ENCODE measurements at regions not wholly inside any gene's neighbourhood (a gene's known extent, or its start where the extent isn't known, plus 50 kb on each side); places are given as distances from the start of the nearest gene placed in this dataset.
"Not testable (repeated sequence)": the region's sequence is repeated elsewhere in the genome, so short reads cannot be mapped to it uniquely, and the experiment has no call there.

GRCh38 chr12:131622422-131622955 lies 88.4 kb upstream of the SFSWAP start:
- H3K27me3 Mint-ChIP-seq (ENCODE audit: low read depth, poor library complexity), result peaks cover 29% of the 10 kb centered on the region
- TF ChIP-seq CTCF (IDR thresholded peaks at IDR 0.05), result no peak
- H3K9me3 Mint-ChIP-seq, result peaks cover under 1% of the 10 kb centered on the region
- H3K4me3 Mint-ChIP-seq, result no peak overlapping the region
- peaks cover 7% of the 10 kb centered on the region for H3K4me1 Mint-ChIP-seq
- no peak for DNase-seq
- H3K27ac Mint-ChIP-seq, result no peak overlapping the region
- no peaks in the 10 kb centered on the region for H3K36me3 Mint-ChIP-seq (ENCODE audit: low read depth)

- not testable (repeated sequence) for H3K36me3 Mint-ChIP-seq (ENCODE audit: low read depth); H3K27ac Mint-ChIP-seq; H3K4me3 Mint-ChIP-seq; H3K9me3 Mint-ChIP-seq; DNase-seq; H3K4me1 Mint-ChIP-seq
- H3K27me3 Mint-ChIP-seq (ENCODE audit: low read depth, poor library complexity), result peaks cover 34% of the 10 kb centered on the region
Measured at GRCh38 chr12:131623404-131624368, 87.2 kb upstream of the SFSWAP start.

GRCh38 chr12:131624369-131624739 lies 86.5 kb upstream of the SFSWAP start:
- H3K4me3 Mint-ChIP-seq; H3K27ac Mint-ChIP-seq; H3K36me3 Mint-ChIP-seq (ENCODE audit: low read depth); DNase-seq; H3K9me3 Mint-ChIP-seq; H3K4me1 Mint-ChIP-seq: not testable (repeated sequence)
- H3K27me3 Mint-ChIP-seq (ENCODE audit: low read depth, poor library complexity), result peaks cover 39% of the 10 kb centered on the region

GRCh38 chr12:131624756-131625501 lies 86.0 kb upstream of the SFSWAP start:
- H3K27ac Mint-ChIP-seq; H3K4me1 Mint-ChIP-seq; H3K9me3 Mint-ChIP-seq; H3K36me3 Mint-ChIP-seq (ENCODE audit: low read depth); DNase-seq; H3K4me3 Mint-ChIP-seq: not testable (repeated sequence)
- peaks cover 39% of the 10 kb centered on the region for H3K27me3 Mint-ChIP-seq (ENCODE audit: low read depth, poor library complexity)

GRCh38 chr12:131625966-131626722 lies 84.7 kb upstream of the SFSWAP start:
- H3K27me3 Mint-ChIP-seq (ENCODE audit: low read depth, poor library complexity), result peaks cover 43% of the 10 kb centered on the region
- H3K4me1 Mint-ChIP-seq; H3K36me3 Mint-ChIP-seq (ENCODE audit: low read depth); H3K4me3 Mint-ChIP-seq; DNase-seq; H3K27ac Mint-ChIP-seq; H3K9me3 Mint-ChIP-seq: not testable (repeated sequence)

- not testable (repeated sequence) for DNase-seq; H3K4me1 Mint-ChIP-seq; H3K9me3 Mint-ChIP-seq; H3K27ac Mint-ChIP-seq; H3K36me3 Mint-ChIP-seq (ENCODE audit: low read depth); H3K4me3 Mint-ChIP-seq
- H3K27me3 Mint-ChIP-seq (ENCODE audit: low read depth, poor library complexity), result peaks cover 52% of the 10 kb centered on the region
Measured at GRCh38 chr12:131627151-131628022, 83.5 kb upstream of the SFSWAP start.

- H3K36me3 Mint-ChIP-seq (ENCODE audit: low read depth), result no peaks in the 10 kb centered on the region
- H3K4me1 Mint-ChIP-seq, result peaks cover 3% of the 10 kb centered on the region
- peaks cover 4% of the 10 kb centered on the region for H3K9me3 Mint-ChIP-seq
- DNase-seq, result no peak
- no peak overlapping the region for H3K4me3 Mint-ChIP-seq
- H3K27me3 Mint-ChIP-seq (ENCODE audit: low read depth, poor library complexity), result peaks cover 60% of the 10 kb centered on the region
- no peak for TF ChIP-seq CTCF (IDR thresholded peaks at IDR 0.05)
- no peak overlapping the region for H3K27ac Mint-ChIP-seq
Measured at GRCh38 chr12:131628023-131628740, 82.7 kb upstream of the SFSWAP start.
